Natural killer cell (primary cell): ENCODE measurements at regions not wholly inside any gene's neighbourhood (a gene's known extent, or its start where the extent isn't known, plus 50 kb on each side); places are given as distances from the start of the nearest gene placed in this dataset.

Source experiments
- ATAC-seq, 3 donors: fragments of 150-1000 bp in 2 of 3; fragments of 200-7000 bp in 1 of 3; cut with Tn5 transposase; 1 replicate in 1 of 3; 2 replicates in 2 of 3; pipeline ENCODE4 v1.10.0; 2021; ENCODE audit warnings: mild to moderate bottlenecking in 2 of 3, moderate library complexity in 2 of 3
- DNase-seq, 2 donors: peaks; one replicate each; pipeline versions ENCODE4 v3.0.0 to v3.0.0-alpha.2; 2013 to 2021; ENCODE audit warnings: mixed read lengths in 1 of 2
- H3K27ac ChIP-seq: one replicate; pipeline ENCODE4 v1.5.1; 2013; ENCODE audit warnings: mild to moderate bottlenecking, low read length
- H3K27me3 ChIP-seq: one replicate; pipeline ENCODE4 v1.6.1; 2013; ENCODE audit warnings: low read length; ENCODE audit not compliant: control insufficient read depth, insufficient read depth
- H3K36me3 ChIP-seq: one replicate; pipeline ENCODE4 v1.6.1; 2013; ENCODE audit warnings: low read length; ENCODE audit not compliant: control insufficient read depth, insufficient read depth
- H3K4me1 ChIP-seq: one replicate; pipeline ENCODE4 v1.6.1; 2013; ENCODE audit warnings: low read length; ENCODE audit not compliant: control insufficient read depth, insufficient read depth
- H3K4me3 ChIP-seq: one replicate; pipeline ENCODE4 v1.5.1; 2013; ENCODE audit warnings: low read length
- H3K9me3 ChIP-seq: one replicate; pipeline ENCODE4 v1.6.1; 2013; ENCODE audit warnings: low read length; ENCODE audit not compliant: control insufficient read depth, insufficient read depth
- H3K27ac Mint-ChIP-seq, 2 donors: one replicate each; pipeline ENCODE4 v1.8.0; 2022; ENCODE audit warnings: mild to moderate bottlenecking in 2 of 2, mixed read lengths in 2 of 2, moderate library complexity in 1 of 2
- H3K27me3 Mint-ChIP-seq, 2 donors: one replicate each; pipeline ENCODE4 v1.8.0; 2022; ENCODE audit warnings: low read depth in 2 of 2, mixed read lengths in 2 of 2
- H3K36me3 Mint-ChIP-seq: one replicate; pipeline ENCODE4 v1.8.0; 2022; ENCODE audit warnings: mixed read lengths
- H3K4me1 Mint-ChIP-seq, 2 donors: one replicate each; pipeline ENCODE4 v1.8.0; 2022; ENCODE audit warnings: mixed read lengths in 2 of 2
- H3K4me3 Mint-ChIP-seq: one replicate; pipeline ENCODE4 v1.8.0; 2022; ENCODE audit warnings: mild to moderate bottlenecking, moderate library complexity, mixed read lengths
- H3K9me3 Mint-ChIP-seq, 2 donors: one replicate each; pipeline ENCODE4 v1.8.0; 2022; ENCODE audit warnings: mixed read lengths in 2 of 2
- CTCF ChIP-seq: fragments of 200-600 bp; IDR thresholded peaks from one replicate; pipeline ENCODE4 v1.8.0; 2022; ENCODE audit warnings: antibody characterized with exemption
- WGBS: methylation state at CpG from one replicate; pipeline ENCODE4 v1.1.7; 2013; ENCODE audit warnings: missing lambda C conversion rate; ENCODE audit not compliant: insufficient coverage; 5-methylcytosine and 5-hydroxymethylcytosine counted together
- intact Hi-C: fragments of 100-400 bp; cut with micrococcal nuclease; formaldehyde crosslinking; loops from one replicate; pipeline ENCODE4 v1.14.2; 2022

- H3K4me3 Mint-ChIP-seq, result no peak overlapping the region
- intact Hi-C loops, result no loop called here
- Histone ChIP-seq H3K27me3 (no peaks in the 10 kb centered on the region), H3K36me3 (no peaks in the 10 kb centered on the region), H3K27ac (no peak overlapping the region), H3K4me3 (no peak overlapping the region), H3K9me3 (no peaks in the 10 kb centered on the region), H3K4me1 (no peaks in the 10 kb centered on the region)
- TF ChIP-seq CTCF, result no peak
- H3K4me1 Mint-ChIP-seq, result no peaks in the 10 kb centered on the region
- no peaks in the 10 kb centered on the region for H3K27me3 Mint-ChIP-seq
- peaks cover 0 to 2% of the 10 kb centered on the region in 2 donors for H3K9me3 Mint-ChIP-seq
- DNase-seq (no peak), ATAC-seq (no peak)
- no peaks in the 10 kb centered on the region for H3K36me3 Mint-ChIP-seq
- H3K27ac Mint-ChIP-seq, result no peak overlapping the region
- 85% methylated on average over 2 of the region's 3 CpGs for WGBS
These were observed 69.7 kb downstream of the UFM1 start for GRCh38 chr13:38419312-38419873.

GRCh38 chr13:38421590-38422560 is 72.2 kb downstream of the UFM1 start:
- Mint-ChIP-seq H3K27me3 (no peaks in the 10 kb centered on the region), H3K27ac (no peak overlapping the region), H3K4me1 (no peaks in the 10 kb centered on the region), H3K4me3 (no peak overlapping the region), H3K36me3 (no peaks in the 10 kb centered on the region), H3K9me3 (peaks cover 0 to 2% of the 10 kb centered on the region in 2 donors)
- H3K27me3 ChIP-seq, result no peaks in the 10 kb centered on the region
- WGBS, result 98% methylated on average over 5 of the region's 5 CpGs
- H3K27ac ChIP-seq, result no peak overlapping the region
- no peaks in the 10 kb centered on the region for H3K9me3 ChIP-seq
- intact Hi-C loops, result no loop called here
- H3K4me1 ChIP-seq, result no peaks in the 10 kb centered on the region
- no peak overlapping the region for H3K4me3 ChIP-seq
- TF ChIP-seq CTCF, result no peak
- DNase-seq, result no peak
- H3K36me3 ChIP-seq, result no peaks in the 10 kb centered on the region
- ATAC-seq, result no peak

- Mint-ChIP-seq H3K27me3 (no peaks in the 10 kb centered on the region), H3K9me3 (peaks cover 0 to 3% of the 10 kb centered on the region in 2 donors), H3K4me1 (no peaks in the 10 kb centered on the region), H3K27ac (no peak overlapping the region), H3K36me3 (no peaks in the 10 kb centered on the region), H3K4me3 (no peak overlapping the region)
- no peak overlapping the region for H3K4me3 ChIP-seq
- no peak for TF ChIP-seq CTCF
- no peak overlapping the region for H3K27ac ChIP-seq
- no peak for DNase-seq
- 100% methylated on average over 1 of the region's 1 CpG for WGBS
- no peaks in the 10 kb centered on the region for H3K27me3 ChIP-seq
- ATAC-seq, result no peak
- no peaks in the 10 kb centered on the region for H3K9me3 ChIP-seq
- H3K4me1 ChIP-seq, result no peaks in the 10 kb centered on the region
- intact Hi-C loops, result no loop called here
- no peaks in the 10 kb centered on the region for H3K36me3 ChIP-seq
These were observed 80.3 kb downstream of the UFM1 start for GRCh38 chr13:38429916-38430315.
